ENCODE measurements at regions not wholly inside any gene's neighbourhood (a gene's known extent, or its start where the extent isn't known, plus 50 kb on each side); places are given as distances from the start of the nearest gene placed in this dataset.
"Not testable (repeated sequence)": the region's sequence is repeated elsewhere in the genome, so short reads cannot be mapped to it uniquely, and the experiment has no call there.

DNA sequence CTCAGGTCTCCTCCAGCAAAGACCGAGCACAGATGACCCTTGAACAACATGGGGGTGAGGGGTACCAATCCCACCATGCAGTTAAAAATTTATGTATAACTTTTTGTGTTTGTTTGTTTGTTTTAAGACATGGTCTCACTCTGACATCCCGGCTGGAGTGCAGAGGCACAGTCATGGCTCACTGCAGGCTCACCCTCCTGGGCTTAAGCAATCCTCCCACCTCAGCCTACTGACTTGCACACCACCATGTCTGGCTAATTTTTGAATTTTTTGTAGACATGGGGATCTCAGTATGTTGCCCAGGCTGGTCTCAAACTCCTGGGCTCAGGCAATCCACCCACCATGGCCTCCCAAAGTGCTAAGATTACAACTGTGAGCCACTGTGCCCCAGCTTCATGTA is 231.0 kb upstream of the PIK3R1 start:
- TF ChIP-seq SPI1 (IDR thresholded peaks at IDR 0.05; ENCODE audit: low read depth, low read length) (no peak), TAF1 (IDR thresholded peaks at IDR 0.05; ENCODE audit: low read depth, low read length) (no peak), POLR2A (IDR thresholded peaks at IDR 0.05; ENCODE audit: low read depth, low read length) (no peak), POU2F2 (IDR thresholded peaks at IDR 0.05; ENCODE audit: low read depth, low read length) (no peak), POLR2AphosphoS5 (IDR thresholded peaks at IDR 0.05; ENCODE audit: low read depth, low read length) (no peak), PAX5 (IDR thresholded peaks at IDR 0.05; ENCODE audit: insufficient read depth, low read length, severe bottlenecking) (no peak)
- FAIRE-seq = no peak

DNA sequence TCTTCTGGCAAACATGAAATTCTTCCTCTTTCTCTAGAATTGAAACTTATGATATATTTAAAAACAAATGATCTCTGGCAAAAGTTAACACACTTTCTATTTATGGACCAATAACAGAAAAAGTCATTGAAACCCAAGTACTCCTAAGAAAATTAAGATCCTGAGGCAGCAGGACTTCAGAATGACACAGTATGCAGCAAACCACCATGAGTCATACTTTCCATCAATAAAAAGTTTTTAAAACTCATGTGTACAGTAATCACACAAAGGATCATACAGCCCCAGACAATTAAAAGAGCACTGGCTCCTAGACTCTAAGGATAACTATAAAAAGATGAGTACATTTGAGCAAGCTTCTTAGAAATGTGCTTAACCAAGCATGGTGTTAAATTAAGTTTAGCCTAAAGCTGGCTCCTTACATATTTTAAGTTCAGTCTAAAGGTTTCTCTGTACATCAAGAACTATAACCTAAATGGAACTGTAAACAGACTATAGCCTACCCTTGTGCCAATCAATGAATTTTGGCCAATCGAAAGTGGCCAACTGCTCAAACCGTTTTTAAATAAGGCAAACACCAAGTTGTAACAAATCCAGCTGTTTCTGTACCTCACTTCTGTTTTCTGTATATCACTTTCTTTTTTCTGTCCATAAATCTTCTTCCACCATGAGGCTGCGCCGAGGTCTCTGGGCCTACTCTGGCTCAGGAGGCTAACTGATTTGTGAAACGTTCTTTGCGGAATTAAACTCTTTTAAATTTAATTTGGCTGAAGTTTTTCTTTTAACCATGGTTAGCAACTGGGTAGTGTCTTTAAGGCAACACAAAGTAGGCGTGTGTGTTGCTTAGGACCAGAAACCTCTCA is 232.1 kb upstream of the PIK3R1 start:
- DNase-seq (ENCODE audit: insufficient read length, low spot score) = no peak
- FAIRE-seq = no peak
- TF ChIP-seq PAX5 (IDR thresholded peaks at IDR 0.05; ENCODE audit: insufficient read depth, low read length, severe bottlenecking) = no peak
- no peak for TF ChIP-seq POLR2A (IDR thresholded peaks at IDR 0.05; ENCODE audit: low read depth, low read length)
- TF ChIP-seq POLR2AphosphoS5 (IDR thresholded peaks at IDR 0.05; ENCODE audit: low read depth, low read length) = no peak
- no peak for TF ChIP-seq SPI1 (IDR thresholded peaks at IDR 0.05; ENCODE audit: low read depth, low read length)
- no peak for TF ChIP-seq TAF1 (IDR thresholded peaks at IDR 0.05; ENCODE audit: low read depth, low read length)
- TF ChIP-seq POU2F2 (IDR thresholded peaks at IDR 0.05; ENCODE audit: low read depth, low read length) = no peak

More for the DNA sequence above, 231.0 kb upstream of the PIK3R1 start:
- DNase-seq (ENCODE audit: insufficient read length, low spot score) = no peak

DNA sequence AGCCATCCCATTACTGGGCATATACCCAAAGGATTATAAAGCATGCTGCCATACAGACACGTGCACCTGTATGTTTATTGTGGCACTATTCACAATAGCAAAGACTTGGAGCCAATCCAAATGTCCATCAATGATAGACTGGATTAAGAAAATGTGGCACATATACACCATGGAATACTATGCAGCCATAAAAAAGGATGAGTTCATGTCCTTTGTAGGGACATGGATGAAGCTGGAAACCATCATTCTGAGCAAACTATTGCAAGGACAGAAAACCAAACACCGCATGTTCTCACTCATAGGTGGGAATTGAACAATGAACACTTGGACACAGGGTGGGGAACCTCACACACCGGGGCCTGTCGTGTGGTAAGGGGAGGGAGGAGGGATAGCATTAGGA is 233.4 kb upstream of the PIK3R1 start:
- not testable (repeated sequence) for FAIRE-seq; DNase-seq (ENCODE audit: insufficient read length, low spot score)

DNA sequence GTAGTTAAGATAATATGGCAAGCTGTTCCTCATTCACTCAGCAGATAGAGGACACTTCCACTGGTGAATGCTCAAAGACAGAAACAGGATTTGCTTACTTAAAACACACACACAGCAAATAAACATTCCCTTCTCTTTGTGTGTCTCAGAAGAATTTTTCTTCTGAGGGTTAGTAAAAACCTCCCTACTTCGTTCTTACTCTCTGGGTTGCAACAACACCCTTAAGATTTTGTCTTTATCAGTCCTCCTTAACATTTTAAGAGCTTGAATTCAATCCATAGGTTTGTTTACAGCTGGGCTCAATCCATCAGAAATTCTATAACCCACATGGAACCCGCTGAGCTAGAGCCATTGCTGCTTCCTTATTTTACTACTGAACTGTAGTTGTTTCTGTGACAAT is 237.4 kb upstream of the PIK3R1 start:
- FAIRE-seq = no peak
- TF ChIP-seq TAF1 (IDR thresholded peaks at IDR 0.05; ENCODE audit: low read depth, low read length) (no peak), SPI1 (IDR thresholded peaks at IDR 0.05; ENCODE audit: low read depth, low read length) (no peak), POLR2A (IDR thresholded peaks at IDR 0.05; ENCODE audit: low read depth, low read length) (no peak), POU2F2 (IDR thresholded peaks at IDR 0.05; ENCODE audit: low read depth, low read length) (no peak), POLR2AphosphoS5 (IDR thresholded peaks at IDR 0.05; ENCODE audit: low read depth, low read length) (no peak), PAX5 (IDR thresholded peaks at IDR 0.05; ENCODE audit: insufficient read depth, low read length, severe bottlenecking) (no peak)
- no peak for DNase-seq (ENCODE audit: insufficient read length, low spot score)

DNA sequence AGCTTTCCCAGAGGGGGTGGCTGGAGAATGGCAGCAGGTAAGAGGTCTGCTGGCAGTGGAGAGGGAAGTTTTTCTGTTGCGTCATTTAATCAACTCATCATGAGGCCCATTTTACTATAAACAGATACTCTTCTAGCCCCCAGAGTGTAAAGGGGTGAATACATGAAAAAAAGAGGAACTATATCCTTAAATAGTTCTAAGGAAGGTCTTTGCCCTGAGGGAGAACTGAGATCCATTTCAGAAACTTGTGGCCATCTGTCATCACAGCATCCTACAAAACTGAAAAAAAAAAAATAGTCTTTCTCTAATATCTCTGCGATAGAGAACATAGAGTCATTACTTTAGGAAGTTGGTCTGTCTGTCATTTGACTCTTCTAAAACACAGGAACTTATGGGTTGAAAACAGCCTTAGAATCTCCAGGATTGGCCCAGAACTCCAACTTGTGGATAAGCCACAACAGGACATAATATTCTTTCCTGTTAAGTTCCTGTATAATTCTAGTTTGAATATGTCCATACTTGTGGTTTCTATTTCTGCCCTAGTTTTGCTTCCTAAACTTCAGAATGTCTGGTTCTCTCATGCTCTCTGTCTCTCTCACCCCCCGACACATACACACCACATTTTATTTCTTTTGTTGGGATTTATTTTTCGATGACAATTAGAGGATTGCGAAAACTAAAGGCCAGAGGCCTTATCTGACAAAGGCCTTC is 238.5 kb upstream of the PIK3R1 start:
- FAIRE-seq (no peak), DNase-seq (ENCODE audit: insufficient read length, low spot score) (no peak)
- no peak for TF ChIP-seq POLR2A (IDR thresholded peaks at IDR 0.05; ENCODE audit: low read depth, low read length)
- TF ChIP-seq POU2F2 (IDR thresholded peaks at IDR 0.05; ENCODE audit: low read depth, low read length) = no peak
- TF ChIP-seq SPI1 (IDR thresholded peaks at IDR 0.05; ENCODE audit: low read depth, low read length) = no peak
- no peak for TF ChIP-seq TAF1 (IDR thresholded peaks at IDR 0.05; ENCODE audit: low read depth, low read length)
- TF ChIP-seq POLR2AphosphoS5 (IDR thresholded peaks at IDR 0.05; ENCODE audit: low read depth, low read length) = no peak
- TF ChIP-seq PAX5 (IDR thresholded peaks at IDR 0.05; ENCODE audit: insufficient read depth, low read length, severe bottlenecking) = no peak

DNA sequence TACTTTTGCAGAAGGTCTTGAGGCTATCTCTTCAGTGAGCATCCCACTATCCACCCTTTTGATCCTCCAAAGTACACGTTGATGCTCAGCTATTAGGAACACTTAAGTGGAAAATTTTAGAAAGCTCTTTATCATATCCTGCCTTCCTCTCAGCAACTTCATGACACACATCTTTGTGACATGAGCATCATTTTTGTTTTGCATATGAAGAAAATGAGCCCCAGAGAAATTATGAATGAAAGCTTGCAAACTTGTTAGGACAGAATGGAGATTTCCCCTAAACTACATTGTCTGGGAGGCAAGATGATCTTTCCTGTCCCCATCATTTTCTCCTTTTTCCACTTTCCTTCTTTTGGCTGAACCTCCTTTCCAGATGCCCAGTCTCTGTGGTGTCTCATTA is 239.4 kb upstream of the PIK3R1 start:
- DNase-seq (ENCODE audit: insufficient read length, low spot score) (no peak), FAIRE-seq (no peak)
- TF ChIP-seq TAF1 (IDR thresholded peaks at IDR 0.05; ENCODE audit: low read depth, low read length) (no peak), PAX5 (IDR thresholded peaks at IDR 0.05; ENCODE audit: insufficient read depth, low read length, severe bottlenecking) (no peak), POLR2AphosphoS5 (IDR thresholded peaks at IDR 0.05; ENCODE audit: low read depth, low read length) (no peak), POLR2A (IDR thresholded peaks at IDR 0.05; ENCODE audit: low read depth, low read length) (no peak), POU2F2 (IDR thresholded peaks at IDR 0.05; ENCODE audit: low read depth, low read length) (no peak), SPI1 (IDR thresholded peaks at IDR 0.05; ENCODE audit: low read depth, low read length) (no peak)

DNA sequence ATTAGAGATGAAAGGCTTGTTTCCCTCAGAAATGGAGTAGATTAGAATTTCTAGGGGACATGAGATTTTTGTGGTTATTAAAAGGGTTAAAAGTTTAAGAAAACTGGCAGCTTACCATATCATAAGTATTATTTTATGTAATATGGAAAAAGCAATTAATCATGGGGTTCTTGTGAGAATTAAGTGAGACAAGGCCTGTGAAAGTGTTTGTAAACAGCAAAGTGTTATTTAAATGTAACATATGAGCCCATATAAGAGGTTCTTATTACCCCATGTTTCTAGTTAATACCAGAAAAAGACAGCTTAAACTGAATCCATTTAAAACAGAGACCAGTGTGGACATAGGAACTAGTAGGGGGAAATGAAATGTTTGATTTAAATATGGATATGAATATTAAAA is 241.1 kb upstream of the PIK3R1 start:
- no peak for DNase-seq (ENCODE audit: insufficient read length, low spot score)
- no peak for FAIRE-seq
- TF ChIP-seq POU2F2 (IDR thresholded peaks at IDR 0.05; ENCODE audit: low read depth, low read length) (no peak), TAF1 (IDR thresholded peaks at IDR 0.05; ENCODE audit: low read depth, low read length) (no peak)

DNA sequence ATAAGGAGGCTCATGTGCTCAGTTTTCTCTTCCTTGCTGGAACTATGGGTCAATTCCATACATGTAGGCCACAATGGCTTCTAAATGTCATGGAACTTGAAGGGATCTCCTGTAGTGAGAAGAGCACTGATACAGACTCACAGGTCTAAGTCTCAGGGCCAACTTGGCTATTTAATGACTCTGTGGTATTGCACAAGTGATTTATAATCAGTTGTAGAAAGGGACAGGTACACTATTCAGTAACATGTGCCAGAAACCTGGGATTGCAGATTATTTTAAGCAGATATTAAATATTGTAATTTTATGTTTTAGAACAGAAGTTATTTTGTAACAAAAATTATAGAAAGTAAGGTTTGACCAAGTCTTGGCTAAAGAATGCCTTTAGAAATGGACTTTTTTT is 241.5 kb upstream of the PIK3R1 start:
- DNase-seq (ENCODE audit: insufficient read length, low spot score) (no peak), FAIRE-seq (no peak)
- TF ChIP-seq SPI1 (IDR thresholded peaks at IDR 0.05; ENCODE audit: low read depth, low read length) (no peak), POU2F2 (IDR thresholded peaks at IDR 0.05; ENCODE audit: low read depth, low read length) (no peak), TAF1 (IDR thresholded peaks at IDR 0.05; ENCODE audit: low read depth, low read length) (no peak), POLR2A (IDR thresholded peaks at IDR 0.05; ENCODE audit: low read depth, low read length) (no peak), POLR2AphosphoS5 (IDR thresholded peaks at IDR 0.05; ENCODE audit: low read depth, low read length) (no peak)

DNA sequence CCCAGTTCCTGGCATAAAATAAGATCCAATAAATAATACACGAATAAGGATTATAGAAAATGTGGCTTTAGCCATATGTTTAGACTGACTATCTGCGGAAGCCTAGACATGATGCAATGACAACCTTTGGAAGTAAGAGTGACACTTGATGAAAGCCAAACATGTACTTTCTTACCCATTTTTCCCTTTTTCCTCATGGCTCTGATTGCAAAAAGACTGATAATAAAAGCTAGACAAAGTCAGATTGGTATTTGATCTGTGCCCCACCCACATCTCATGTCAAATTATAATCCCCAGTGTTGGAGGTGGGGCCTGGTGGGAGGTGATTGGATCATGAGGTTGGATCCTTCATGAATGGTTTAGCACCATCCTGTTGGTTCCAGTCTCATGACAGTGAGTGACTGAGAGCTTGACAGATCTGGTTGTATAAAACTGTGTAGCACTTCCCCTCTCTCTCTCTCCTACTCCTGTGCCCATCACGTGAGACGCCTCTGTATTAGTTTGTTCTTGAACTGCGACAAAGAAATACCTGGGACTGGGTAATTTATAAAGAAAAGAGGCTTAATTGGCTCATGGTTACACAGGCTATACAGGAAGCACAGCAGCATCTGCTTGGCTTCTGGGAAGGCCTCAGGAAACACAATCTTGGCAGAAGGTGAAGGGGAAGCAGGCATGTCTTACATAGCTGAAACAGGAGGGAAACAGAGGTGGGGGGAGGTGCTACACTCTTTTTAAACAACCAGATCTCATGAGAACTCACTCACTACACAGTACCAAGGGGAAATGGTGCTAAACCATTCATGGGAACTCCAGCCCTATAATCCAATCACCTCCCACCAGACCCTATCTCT is 243.4 kb upstream of the PIK3R1 start:
- TF ChIP-seq POU2F2 (IDR thresholded peaks at IDR 0.05; ENCODE audit: low read depth, low read length) = no peak
- TF ChIP-seq TAF1 (IDR thresholded peaks at IDR 0.05; ENCODE audit: low read depth, low read length) = no peak
- TF ChIP-seq PAX5 (IDR thresholded peaks at IDR 0.05; ENCODE audit: insufficient read depth, low read length, severe bottlenecking) = no peak
- TF ChIP-seq POLR2A (IDR thresholded peaks at IDR 0.05; ENCODE audit: low read depth, low read length) = no peak
- TF ChIP-seq POLR2AphosphoS5 (IDR thresholded peaks at IDR 0.05; ENCODE audit: low read depth, low read length) = no peak
- no peak for TF ChIP-seq SPI1 (IDR thresholded peaks at IDR 0.05; ENCODE audit: low read depth, low read length)
- no peak for DNase-seq (ENCODE audit: insufficient read length, low spot score)
- FAIRE-seq = no peak
